ENCODE measurements at regions not wholly inside any gene's neighbourhood (a gene's known extent, or its start where the extent isn't known, plus 50 kb on each side); places are given as distances from the start of the nearest gene placed in this dataset.

DNA sequence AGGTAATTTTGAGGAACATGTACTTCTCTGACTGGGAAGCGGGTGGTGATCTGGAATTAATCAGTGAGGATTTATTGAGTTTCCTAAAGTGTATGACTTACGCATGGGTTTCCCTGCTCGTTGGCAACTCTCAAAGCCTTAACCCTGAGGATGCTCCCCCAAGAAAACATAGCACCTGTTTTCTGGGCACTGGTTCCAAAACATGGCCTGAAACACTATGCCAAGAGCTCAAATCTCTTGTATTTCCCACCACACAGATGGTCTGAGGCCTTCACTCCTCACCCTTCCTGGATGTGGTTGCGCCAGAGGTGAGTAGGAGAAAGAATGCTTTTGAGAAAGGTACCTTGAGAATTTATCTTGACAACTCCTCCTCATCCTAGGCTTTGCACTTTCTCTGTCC lies 250.4 kb downstream of the FZD1 start:
- Histone ChIP-seq H3K9me3 (no peaks in the 10 kb centered on the region), H3K4me1 (peaks cover 3% of the 10 kb centered on the region; the same call in 1 of the 2 replicates), H4K20me1 (no peaks in the 10 kb centered on the region), H3K27ac (no peak overlapping the region), H3K4me2 (no peak overlapping the region), H3K36me3 (no peaks in the 10 kb centered on the region), H3K4me3 (no peak overlapping the region), H3K27me3 (no peaks in the 10 kb centered on the region), H3K9ac (no peak overlapping the region)
- no peak for TF ChIP-seq Cebpa-rat (IDR thresholded peaks at IDR 0.05)

DNA sequence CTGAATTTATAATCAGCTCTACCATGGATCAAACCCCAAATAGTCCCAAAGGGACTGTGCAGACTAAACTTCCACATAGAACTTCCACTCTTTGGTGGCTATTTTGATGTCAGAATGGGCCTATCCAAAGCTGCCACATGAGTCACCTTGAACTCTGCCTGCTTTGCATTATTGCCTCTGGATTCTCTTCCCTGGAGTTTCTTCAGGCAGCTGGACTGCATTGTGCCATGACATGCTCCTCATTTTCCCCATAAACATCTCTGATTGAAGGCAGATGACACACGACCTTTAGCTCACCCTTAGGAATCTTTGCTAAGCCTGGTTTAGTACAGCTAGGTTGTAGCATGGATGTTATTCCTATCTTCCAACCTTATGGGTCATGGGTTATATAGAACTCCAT lies 251.7 kb downstream of the FZD1 start:
- Histone ChIP-seq H3K9ac (no peak overlapping the region), H3K4me1 (peaks cover 3% of the 10 kb centered on the region; the same call in 1 of the 2 replicates)

DNA sequence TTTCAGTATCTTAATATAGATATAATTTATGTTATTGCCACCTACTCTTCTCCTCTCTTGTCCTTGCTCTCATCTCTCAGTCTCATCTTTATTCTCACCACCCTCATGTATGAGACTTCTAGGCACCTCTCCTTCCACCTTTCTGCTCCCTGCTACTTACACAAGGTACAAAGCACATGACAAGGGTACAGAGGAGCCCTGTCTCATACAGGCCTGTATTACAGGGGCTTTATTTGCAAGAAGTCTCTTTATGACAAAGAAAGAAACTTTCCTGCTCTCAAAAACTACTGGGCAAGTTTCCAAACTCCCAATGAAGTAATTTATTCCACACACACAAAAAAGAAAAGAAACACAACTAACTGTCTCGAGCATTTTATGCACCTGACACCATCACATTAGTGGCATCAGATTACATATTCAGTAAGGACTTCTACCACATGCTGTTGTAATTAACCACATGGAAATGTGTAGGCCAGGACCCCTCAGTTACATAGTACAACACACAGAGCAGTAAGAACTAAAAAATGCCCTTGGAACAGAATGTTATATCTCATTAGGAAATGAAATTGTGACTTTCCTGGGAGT lies 253.1 kb downstream of the FZD1 start:
- no peak for TF ChIP-seq Cebpa-rat (IDR thresholded peaks at IDR 0.05)
- H3K27ac ChIP-seq, result no peak overlapping the region
- no peak overlapping the region for H3K9ac ChIP-seq
- peaks cover 3% of the 10 kb centered on the region; the same call in 1 of the 2 replicates for H3K4me1 ChIP-seq
- H3K36me3 ChIP-seq, result no peaks in the 10 kb centered on the region
- H3K4me3 ChIP-seq, result no peak overlapping the region
- H3K27me3 ChIP-seq, result no peaks in the 10 kb centered on the region
- no peak overlapping the region for H3K4me2 ChIP-seq
- H4K20me1 ChIP-seq, result no peaks in the 10 kb centered on the region
- no peaks in the 10 kb centered on the region for H3K9me3 ChIP-seq

More for the DNA sequence above, 251.7 kb downstream of the FZD1 start:
- Histone ChIP-seq H4K20me1 (no peaks in the 10 kb centered on the region), H3K9me3 (no peaks in the 10 kb centered on the region), H3K27me3 (no peaks in the 10 kb centered on the region), H3K36me3 (no peaks in the 10 kb centered on the region), H3K4me2 (no peak overlapping the region), H3K27ac (no peak overlapping the region), H3K4me3 (no peak overlapping the region)
- no peak for TF ChIP-seq Cebpa-rat (IDR thresholded peaks at IDR 0.05)

DNA sequence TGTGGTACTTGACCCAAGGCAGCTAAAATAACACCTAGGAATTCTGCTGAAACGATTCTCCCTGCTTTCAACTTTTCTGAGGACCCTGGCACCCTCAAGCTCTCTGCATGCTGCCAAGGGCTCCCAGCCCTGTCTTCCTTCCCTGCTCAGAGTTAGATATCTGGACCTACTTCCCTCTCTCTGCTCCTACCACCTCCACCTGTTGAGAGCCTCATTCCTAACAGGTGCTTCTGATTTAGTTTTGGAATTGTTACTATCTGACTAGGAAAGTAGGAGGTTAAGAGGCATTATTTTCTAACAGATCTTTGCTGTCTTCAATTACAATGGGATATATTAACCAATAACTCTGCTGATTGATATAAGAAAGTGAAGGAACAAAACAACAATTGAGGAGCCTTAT lies 253.8 kb downstream of the FZD1 start:
- Histone ChIP-seq H3K4me1 (peaks cover 3% of the 10 kb centered on the region; the same call in 1 of the 2 replicates), H3K9ac (no peak overlapping the region), H3K27me3 (no peaks in the 10 kb centered on the region), H3K36me3 (no peaks in the 10 kb centered on the region), H3K4me3 (no peak overlapping the region), H4K20me1 (no peaks in the 10 kb centered on the region), H3K9me3 (no peaks in the 10 kb centered on the region), H3K4me2 (no peak overlapping the region), H3K27ac (no peak overlapping the region)
- TF ChIP-seq Cebpa-rat (IDR thresholded peaks at IDR 0.05), result no peak

DNA sequence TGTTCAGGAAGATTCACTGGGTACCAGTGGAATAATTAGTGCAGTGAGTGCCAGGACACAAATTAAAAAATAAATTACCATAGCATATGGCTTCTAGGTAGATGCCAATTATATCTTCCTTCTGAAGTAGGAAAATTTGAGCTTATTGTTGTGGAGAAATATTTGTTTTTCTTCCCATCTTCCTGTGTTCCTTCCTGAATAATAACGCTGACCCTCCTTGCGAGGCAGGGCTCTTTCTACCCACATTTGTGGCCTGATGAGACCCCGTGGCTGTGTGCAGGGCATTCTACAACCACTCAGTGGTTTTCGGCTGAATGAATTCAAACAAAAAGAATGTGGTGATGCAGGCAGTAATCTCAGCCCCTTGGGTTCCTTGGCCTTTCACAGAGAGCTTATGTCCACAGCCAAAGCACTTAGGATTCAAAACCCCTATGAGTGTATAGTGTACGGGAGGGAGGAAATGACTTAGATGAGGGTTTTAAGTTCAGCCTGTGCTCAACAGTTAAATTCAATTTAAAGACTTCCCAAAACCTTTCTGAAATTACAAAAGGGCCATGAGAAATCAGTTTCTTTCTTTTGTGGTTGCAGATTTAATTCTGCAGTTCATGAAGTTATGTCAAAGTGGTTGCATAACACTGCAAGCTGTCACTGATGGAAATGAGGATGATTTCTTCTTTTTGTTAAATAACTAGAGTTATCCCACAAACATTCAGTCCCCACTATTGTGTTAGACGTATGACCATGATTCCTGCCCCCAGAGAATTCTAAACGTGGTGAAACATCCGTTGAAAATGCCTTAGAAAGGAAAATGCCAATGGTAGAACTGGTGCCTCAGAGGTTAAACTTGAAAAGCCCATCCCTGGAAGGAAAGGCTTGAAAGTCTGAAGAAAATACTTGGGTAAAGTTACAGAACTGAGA lies 255.3 kb downstream of the FZD1 start:
- H3K4me2 ChIP-seq, result no peak overlapping the region
- no peak overlapping the region for H3K9ac ChIP-seq
- no peak for TF ChIP-seq Cebpa-rat (IDR thresholded peaks at IDR 0.05)

DNA sequence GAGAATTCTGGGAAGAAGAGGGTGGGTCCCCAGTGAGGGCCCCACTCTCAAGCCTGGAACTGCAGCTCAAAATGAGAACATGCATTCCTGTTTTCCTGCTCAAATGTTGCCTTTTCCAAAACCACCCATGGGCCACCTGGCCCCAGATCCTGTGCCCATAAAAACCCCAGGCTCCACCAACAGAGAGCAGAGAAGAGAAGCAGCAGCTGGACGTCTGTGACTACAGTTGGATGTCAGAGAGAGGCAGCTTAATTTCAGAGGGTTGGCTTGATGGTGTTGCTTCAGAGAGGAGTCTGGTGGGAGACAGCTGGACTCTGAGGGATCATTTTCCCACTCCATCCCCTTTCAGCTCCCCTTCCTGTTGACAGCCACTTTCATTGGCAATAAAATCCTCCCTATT lies 256.4 kb downstream of the FZD1 start:
- Histone ChIP-seq H3K27ac (no peak overlapping the region), H3K27me3 (no peaks in the 10 kb centered on the region), H3K9ac (no peak overlapping the region), H3K9me3 (no peaks in the 10 kb centered on the region), H3K4me3 (no peak overlapping the region), H3K4me2 (no peak overlapping the region), H4K20me1 (no peaks in the 10 kb centered on the region), H3K4me1 (peaks cover 3% of the 10 kb centered on the region; the same call in 1 of the 2 replicates), H3K36me3 (no peaks in the 10 kb centered on the region)
- no peak for TF ChIP-seq Cebpa-rat (IDR thresholded peaks at IDR 0.05)

More for the DNA sequence above, 255.3 kb downstream of the FZD1 start:
- Histone ChIP-seq H3K27ac (no peak overlapping the region), H4K20me1 (no peaks in the 10 kb centered on the region), H3K4me3 (no peak overlapping the region), H3K4me1 (peaks cover 3% of the 10 kb centered on the region; the same call in 1 of the 2 replicates), H3K36me3 (no peaks in the 10 kb centered on the region), H3K9me3 (no peaks in the 10 kb centered on the region), H3K27me3 (no peaks in the 10 kb centered on the region)

DNA sequence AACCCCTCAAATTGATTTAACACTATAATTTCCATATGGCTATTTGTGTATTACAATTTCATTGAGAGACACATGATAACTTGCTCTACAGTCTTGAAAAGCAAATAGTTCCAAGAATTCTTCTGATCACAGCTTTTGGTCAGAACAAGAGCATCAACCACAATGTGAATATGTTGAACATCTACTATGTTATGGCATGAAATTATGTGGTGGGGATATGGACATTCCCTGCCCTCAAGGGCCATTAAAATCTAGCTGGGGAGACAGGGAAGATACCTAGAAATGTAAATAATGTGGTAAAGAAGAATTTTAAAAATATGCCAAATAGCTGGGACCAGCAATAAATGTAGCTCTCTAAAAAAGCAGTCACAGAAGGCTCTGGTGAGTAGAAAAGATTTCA lies 262.2 kb downstream of the FZD1 start:
- Histone ChIP-seq H3K9ac (no peak overlapping the region), H3K27ac (no peak overlapping the region), H4K20me1 (no peaks in the 10 kb centered on the region), H3K4me2 (no peak overlapping the region), H3K27me3 (no peaks in the 10 kb centered on the region), H3K4me3 (no peak overlapping the region), H3K36me3 (no peaks in the 10 kb centered on the region), H3K9me3 (peaks cover 1% of the 10 kb centered on the region; the same call in 1 of the 2 replicates), H3K4me1 (no peaks in the 10 kb centered on the region)
- no peak for TF ChIP-seq Cebpa-rat (IDR thresholded peaks at IDR 0.05)

DNA sequence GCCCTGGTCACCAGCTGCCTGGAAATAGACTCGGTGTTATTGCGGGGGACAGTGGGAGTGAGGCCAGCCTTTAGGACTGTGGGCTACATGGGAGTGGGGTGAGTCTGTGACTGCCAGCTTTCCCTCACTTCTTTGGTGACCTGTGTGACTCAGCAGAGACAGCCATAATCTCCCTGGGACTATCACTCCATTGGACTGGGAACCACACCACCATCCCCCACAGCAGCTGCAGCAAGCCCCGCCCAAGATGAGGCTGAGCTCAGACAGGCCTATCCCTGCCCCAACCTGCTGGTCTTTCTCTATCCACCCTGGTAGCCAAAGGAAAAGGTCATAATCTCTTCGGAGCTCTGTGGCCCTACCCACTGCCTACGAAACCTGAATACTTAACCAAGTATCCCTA lies 263.2 kb downstream of the FZD1 start:
- TF ChIP-seq Cebpa-rat (IDR thresholded peaks at IDR 0.05), result no peak
- H3K4me1 ChIP-seq, result no peaks in the 10 kb centered on the region
- no peaks in the 10 kb centered on the region for H3K27me3 ChIP-seq
- no peak overlapping the region for H3K27ac ChIP-seq
- H3K36me3 ChIP-seq, result no peaks in the 10 kb centered on the region
- H4K20me1 ChIP-seq, result no peaks in the 10 kb centered on the region
- H3K4me2 ChIP-seq, result no peak overlapping the region
- no peak overlapping the region for H3K9ac ChIP-seq
- peaks cover 11% of the 10 kb centered on the region for H3K9me3 ChIP-seq
- H3K4me3 ChIP-seq, result no peak overlapping the region

DNA sequence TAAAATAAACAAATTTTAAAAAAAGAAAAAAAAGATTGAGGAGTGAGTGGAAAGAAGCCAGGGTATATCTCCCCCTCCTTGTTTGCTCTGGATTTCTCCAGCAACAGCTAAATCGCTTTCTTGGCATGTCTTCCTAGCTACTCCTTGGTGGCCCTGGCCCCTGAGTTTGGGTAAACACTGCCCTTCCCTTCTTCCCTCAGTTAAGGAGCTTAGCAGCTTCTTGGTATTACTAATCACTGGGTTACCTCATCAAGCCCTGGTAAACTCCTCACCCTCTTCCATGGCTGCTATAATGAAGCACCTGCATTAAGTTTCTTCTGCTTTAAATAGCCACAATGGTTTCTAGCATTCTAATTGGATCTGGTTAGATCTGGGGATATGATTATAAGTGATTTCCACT lies 269.8 kb downstream of the FZD1 start:
- peaks cover 11% of the 10 kb centered on the region for H3K9me3 ChIP-seq
- no peak for TF ChIP-seq Cebpa-rat (IDR thresholded peaks at IDR 0.05)
- H4K20me1 ChIP-seq, result no peaks in the 10 kb centered on the region
- H3K4me1 ChIP-seq, result no peaks in the 10 kb centered on the region
- H3K27ac ChIP-seq, result no peak overlapping the region
- H3K4me3 ChIP-seq, result no peak overlapping the region
- H3K36me3 ChIP-seq, result no peaks in the 10 kb centered on the region
- H3K27me3 ChIP-seq, result no peaks in the 10 kb centered on the region
- H3K4me2 ChIP-seq, result no peak overlapping the region
- no peak overlapping the region for H3K9ac ChIP-seq

Measured in BLaER1 (cell line).